OCI-LY1 (cell line): ENCODE measurements at regions not wholly inside any gene's neighbourhood (a gene's known extent, or its start where the extent isn't known, plus 50 kb on each side); places are given as distances from the start of the nearest gene placed in this dataset.
"Not testable (repeated sequence)": the region's sequence is repeated elsewhere in the genome, so short reads cannot be mapped to it uniquely, and the experiment has no call there.

Experiments used
- H2AFZ ChIP-seq: fragments of 200-600 bp; sonication (generic), shearing (Covaris generic); 2 replicates; pipeline ENCODE4 v1.6.0; 2014; ENCODE audit warnings: antibody characterized with exemption, mild to moderate bottlenecking, low read length
- H3F3A ChIP-seq: fragments of 200-600 bp; sonication (generic), shearing (Covaris generic); 2 replicates; pipeline ENCODE4 v1.6.0; 2014; ENCODE audit warnings: mild to moderate bottlenecking, antibody characterized with exemption, low read length, moderate library complexity; ENCODE audit not compliant: insufficient read depth
- H3K27ac ChIP-seq: fragments of 200-600 bp; sonication (generic); 2 replicates; pipeline ENCODE4 v1.5.1; 2014; ENCODE audit warnings: low read length, mixed run types, mild to moderate bottlenecking, low read depth; ENCODE audit not compliant: poor library complexity, severe bottlenecking
- H3K27me3 ChIP-seq: fragments of 200-600 bp; sonication (generic); 2 replicates; pipeline ENCODE4 v1.6.0; 2014; ENCODE audit warnings: antibody characterized with exemption, mild to moderate bottlenecking, low read length, moderate library complexity; ENCODE audit not compliant: insufficient read depth
- H3K36me3 ChIP-seq: fragments of 200-600 bp; sonication (generic); 2 replicates; pipeline ENCODE4 v1.6.1; 2014; ENCODE audit warnings: mild to moderate bottlenecking, antibody characterized with exemption, low read length, moderate library complexity, mixed read lengths; ENCODE audit not compliant: insufficient read depth
- H3K4me1 ChIP-seq: fragments of 200-600 bp; sonication (generic); 2 replicates; pipeline ENCODE4 v1.5.1; 2014; ENCODE audit warnings: mild to moderate bottlenecking, low read length, moderate library complexity; ENCODE audit not compliant: insufficient read depth, severe bottlenecking
- H3K4me2 ChIP-seq: fragments of 200-600 bp; sonication (generic), shearing (Covaris generic); 2 replicates; pipeline ENCODE4 v1.6.1; 2014; ENCODE audit warnings: low read length
- H3K4me3 ChIP-seq: fragments of 200-600 bp; sonication (generic); 2 replicates; pipeline ENCODE4 v1.5.1; 2014; ENCODE audit warnings: low read length, low read depth, mild to moderate bottlenecking, mixed read lengths; ENCODE audit not compliant: poor library complexity, severe bottlenecking
- H3K79me2 ChIP-seq: fragments of 200-600 bp; shearing (Covaris generic); 2 replicates; pipeline ENCODE4 v1.6.1; 2016; ENCODE audit warnings: mixed run types, low read length, mixed read lengths; ENCODE audit not compliant: insufficient read depth
- H3K9ac ChIP-seq: fragments of 200-600 bp; sonication (generic), shearing (Covaris generic); 2 replicates; pipeline ENCODE4 v1.6.1; 2014; ENCODE audit warnings: mild to moderate bottlenecking, low read length, mixed read lengths
- H3K9me2 ChIP-seq: fragments of 200-600 bp; sonication (generic), shearing (Covaris generic); 2 replicates; pipeline ENCODE4 v1.6.1; 2014; ENCODE audit warnings: low read depth, mild to moderate bottlenecking, low read length, mixed read lengths
- H3K9me3 ChIP-seq: fragments of 200-600 bp; shearing (Covaris generic); 2 replicates; pipeline ENCODE4 v1.6.1; 2014; ENCODE audit warnings: low read length, mixed read lengths
- H4K20me1 ChIP-seq: fragments of 200-600 bp; sonication (generic), shearing (Covaris generic); 2 replicates; pipeline ENCODE4 v1.6.0; 2016; ENCODE audit warnings: mild to moderate bottlenecking, low read length; ENCODE audit not compliant: insufficient read depth
- CTCF ChIP-seq: fragments of 200-600 bp; sonication (generic), shearing (Covaris generic); IDR thresholded peaks from 2 replicates; pipeline ENCODE4 v1.5.1; 2017; ENCODE audit warnings: mild to moderate bottlenecking, antibody characterized with exemption, low read length, moderate library complexity, mixed read lengths
- EZH2 ChIP-seq: fragments of 200-600 bp; sonication (generic), shearing (Covaris generic); IDR thresholded peaks from 2 replicates; pipeline ENCODE4 v1.8.0; 2017; ENCODE audit warnings: borderline replicate concordance, mixed run types, mild to moderate bottlenecking, antibody characterized with exemption, low read length, moderate library complexity, mixed read lengths

- Histone ChIP-seq H3K4me2 (no peak overlapping the region), H3F3A (no peaks in the 10 kb centered on the region), H2AFZ (no peak overlapping the region), H3K27ac (no peak overlapping the region), H4K20me1 (no peaks in the 10 kb centered on the region), H3K9me2 (no peaks in the 10 kb centered on the region), H3K36me3 (no peaks in the 10 kb centered on the region), H3K9me3 (no peaks in the 10 kb centered on the region), H3K4me1 (peaks cover 4% of the 10 kb centered on the region), H3K79me2 (no peaks in the 10 kb centered on the region), H3K4me3 (no peak overlapping the region), H3K9ac (no peak overlapping the region), H3K27me3 (no peaks in the 10 kb centered on the region)
- TF ChIP-seq EZH2 (no peak), CTCF (no peak)
Measured at GRCh38 chr11:46212720-46213119, 64.7 kb upstream of the CREB3L1 start.

- H3K79me2 ChIP-seq, result no peaks in the 10 kb centered on the region
- no peak for TF ChIP-seq EZH2
- no peak for TF ChIP-seq CTCF
Measured at GRCh38 chr11:46210856-46211255, 66.6 kb upstream of the CREB3L1 start.

GRCh38 chr11:46210133-46210636, 67.3 kb upstream of the CREB3L1 start:
- Histone ChIP-seq H3K4me1 (no peaks in the 10 kb centered on the region), H4K20me1 (no peaks in the 10 kb centered on the region), H3K9me3 (no peaks in the 10 kb centered on the region), H3K4me2 (no peak overlapping the region), H3K4me3 (no peak overlapping the region), H3K27ac (no peak overlapping the region), H3K9ac (no peak overlapping the region), H3F3A (no peaks in the 10 kb centered on the region), H3K9me2 (no peaks in the 10 kb centered on the region), H3K79me2 (no peaks in the 10 kb centered on the region), H3K27me3 (no peaks in the 10 kb centered on the region), H3K36me3 (no peaks in the 10 kb centered on the region), H2AFZ (no peak overlapping the region)
- TF ChIP-seq CTCF, result no peak
- no peak for TF ChIP-seq EZH2

More at GRCh38 chr11:46210856-46211255, 66.6 kb upstream of the CREB3L1 start:
- H2AFZ ChIP-seq, result no peak overlapping the region
- no peaks in the 10 kb centered on the region for H4K20me1 ChIP-seq
- no peaks in the 10 kb centered on the region for H3K4me1 ChIP-seq
- H3K9ac ChIP-seq, result no peak overlapping the region
- no peak overlapping the region for H3K27ac ChIP-seq
- no peaks in the 10 kb centered on the region for H3F3A ChIP-seq
- H3K9me2 ChIP-seq, result no peaks in the 10 kb centered on the region
- H3K9me3 ChIP-seq, result no peaks in the 10 kb centered on the region
- H3K4me2 ChIP-seq, result no peak overlapping the region
- no peak overlapping the region for H3K4me3 ChIP-seq
- no peaks in the 10 kb centered on the region for H3K36me3 ChIP-seq
- no peaks in the 10 kb centered on the region for H3K27me3 ChIP-seq

GRCh38 chr11:46209624-46210023, 67.8 kb upstream of the CREB3L1 start:
- H3K4me1 ChIP-seq, H3K36me3 ChIP-seq, H3K4me2 ChIP-seq, H2AFZ ChIP-seq, H3K27me3 ChIP-seq, H3K9ac ChIP-seq, H3K27ac ChIP-seq, H3K79me2 ChIP-seq, H3K9me2 ChIP-seq, H3K4me3 ChIP-seq, H3K9me3 ChIP-seq, H3F3A ChIP-seq, H4K20me1 ChIP-seq: not testable (repeated sequence)
